D341Med (cell line): ENCODE measurements at regions not wholly inside any gene's neighbourhood (a gene's known extent, or its start where the extent isn't known, plus 50 kb on each side); places are given as distances from the start of the nearest gene placed in this dataset.
"Not testable (repeated sequence)": the region's sequence is repeated elsewhere in the genome, so short reads cannot be mapped to it uniquely, and the experiment has no call there.

Source experiments
- DNase-seq: peaks from one replicate; pipeline ENCODE4 v3.0.0; 2012; ENCODE audit warnings: low spot score

- no peak for DNase-seq
These were observed 284.5 kb downstream of the HTR1B start for GRCh38 chr6:77178821-77179220.

- DNase-seq = no peak
These were observed 285.8 kb downstream of the HTR1B start for GRCh38 chr6:77177470-77177869.

GRCh38 chr6:77173472-77174074 is 289.7 kb downstream of the HTR1B start:
- no peak for DNase-seq

GRCh38 chr6:77172578-77172977 is 290.7 kb downstream of the HTR1B start:
- no peak for DNase-seq

- DNase-seq = no peak
These were observed 303.6 kb downstream of the HTR1B start for GRCh38 chr6:77159730-77160129.

- DNase-seq = no peak
These were observed 312.1 kb downstream of the HTR1B start for GRCh38 chr6:77151241-77151640.

- no peak for DNase-seq
These were observed 312.6 kb downstream of the HTR1B start for GRCh38 chr6:77150736-77151135.

GRCh38 chr6:77145244-77145643 is 318.0 kb downstream of the HTR1B start:
- DNase-seq = no peak

- no peak for DNase-seq
These were observed 319.4 kb downstream of the HTR1B start for GRCh38 chr6:77143659-77144447.

- DNase-seq = no peak
These were observed 327.2 kb downstream of the HTR1B start for GRCh38 chr6:77136086-77136485.

GRCh38 chr6:77133031-77133430 is 330.3 kb downstream of the HTR1B start:
- no peak for DNase-seq

GRCh38 chr6:77131426-77131825 is 331.9 kb downstream of the HTR1B start:
- no peak for DNase-seq

- no peak for DNase-seq
These were observed 338.7 kb downstream of the HTR1B start for GRCh38 chr6:77124604-77125003.

GRCh38 chr6:77123527-77123926 is 339.8 kb downstream of the HTR1B start:
- no peak for DNase-seq

- no peak for DNase-seq
These were observed 356.3 kb downstream of the HTR1B start for GRCh38 chr6:77106992-77107391.

- no peak for DNase-seq
These were observed 358.2 kb downstream of the HTR1B start for GRCh38 chr6:77105091-77105490.

GRCh38 chr6:77097940-77098339 is 365.4 kb downstream of the HTR1B start:
- DNase-seq = no peak

GRCh38 chr6:77095936-77096627 is 367.2 kb downstream of the HTR1B start:
- no peak for DNase-seq

- DNase-seq = no peak
These were observed 368.5 kb downstream of the HTR1B start for GRCh38 chr6:77094821-77095220.

- DNase-seq = no peak
These were observed 370.3 kb downstream of the HTR1B start for GRCh38 chr6:77092971-77093370.

- no peak for DNase-seq
These were observed 373.5 kb downstream of the HTR1B start for GRCh38 chr6:77089776-77090175.

- not testable (repeated sequence) for DNase-seq
These were observed 375.4 kb downstream of the HTR1B start for GRCh38 chr6:77087794-77088318.
